ENCODE measurements at regions not wholly inside any gene's neighbourhood (a gene's known extent, or its start where the extent isn't known, plus 50 kb on each side); places are given as distances from the start of the nearest gene placed in this dataset.

DNA sequence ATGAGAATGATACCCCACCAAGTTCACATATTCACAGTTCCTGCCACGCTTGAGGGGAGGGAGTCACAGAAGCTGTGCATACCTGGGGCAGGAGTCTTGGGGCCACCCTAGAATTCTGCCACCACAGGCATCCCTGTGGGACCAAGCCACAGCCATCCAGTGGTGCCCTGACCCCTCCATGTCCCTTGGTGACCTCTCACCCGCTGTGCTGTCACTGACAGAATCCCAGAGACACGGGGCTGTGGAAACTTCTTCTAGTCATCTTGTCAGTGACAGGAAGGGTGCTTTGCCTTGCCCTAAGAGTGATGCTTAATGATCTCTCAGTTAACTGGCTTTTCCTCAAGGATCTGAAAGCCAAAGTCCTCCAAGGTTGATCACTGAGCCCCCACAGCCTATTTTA lies 58.4 kb upstream of the UQCRFS1 start:
- no peak for TF ChIP-seq POLR2AphosphoS5 (IDR thresholded peaks at IDR 0.05; ENCODE audit: low read depth, low read length)
- no peak for TF ChIP-seq POLR2A (IDR thresholded peaks at IDR 0.05; ENCODE audit: low read depth, low read length)
- no peak for TF ChIP-seq TAF1 (IDR thresholded peaks at IDR 0.05; ENCODE audit: low read depth, low read length)
- TF ChIP-seq SPI1 (IDR thresholded peaks at IDR 0.05; ENCODE audit: low read depth, low read length) = no peak
- no peak for TF ChIP-seq POU2F2 (IDR thresholded peaks at IDR 0.05; ENCODE audit: low read depth, low read length)
